GM21526 (cell line): ENCODE measurements at regions not wholly inside any gene's neighbourhood (a gene's known extent, or its start where the extent isn't known, plus 50 kb on each side); places are given as distances from the start of the nearest gene placed in this dataset.
"Not testable (repeated sequence)": the region's sequence is repeated elsewhere in the genome, so short reads cannot be mapped to it uniquely, and the experiment has no call there.

ENCODE experiments used
- ATAC-seq: cut with Tn5 transposase; IDR thresholded peaks from one replicate; pipeline ENCODE4 v1.9.1; 2021; ENCODE audit warnings: moderate library complexity; ENCODE audit not compliant: unreplicated experiment, low FRiP score

DNA sequence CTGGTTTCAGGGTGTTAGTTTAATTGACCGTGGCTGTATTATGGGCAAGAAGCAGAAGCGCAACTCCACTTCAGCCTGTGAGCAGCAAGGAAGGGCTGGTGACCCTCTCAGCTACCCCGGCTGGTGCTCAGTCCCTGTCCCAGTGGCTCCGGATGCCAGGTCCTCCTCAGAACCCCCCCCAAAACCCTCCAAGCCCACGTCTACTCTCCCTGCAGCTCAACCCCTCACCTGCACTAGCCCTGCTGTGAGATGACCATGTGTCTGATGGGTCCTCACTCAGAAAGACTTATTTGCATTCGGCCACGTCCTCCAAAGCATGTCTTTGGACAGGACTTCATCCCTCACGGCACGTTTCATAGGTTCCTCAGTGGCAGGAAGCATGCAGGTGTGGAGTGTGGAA, 119.7 kb upstream of the ALKAL2 start:
- no peak for ATAC-seq

DNA sequence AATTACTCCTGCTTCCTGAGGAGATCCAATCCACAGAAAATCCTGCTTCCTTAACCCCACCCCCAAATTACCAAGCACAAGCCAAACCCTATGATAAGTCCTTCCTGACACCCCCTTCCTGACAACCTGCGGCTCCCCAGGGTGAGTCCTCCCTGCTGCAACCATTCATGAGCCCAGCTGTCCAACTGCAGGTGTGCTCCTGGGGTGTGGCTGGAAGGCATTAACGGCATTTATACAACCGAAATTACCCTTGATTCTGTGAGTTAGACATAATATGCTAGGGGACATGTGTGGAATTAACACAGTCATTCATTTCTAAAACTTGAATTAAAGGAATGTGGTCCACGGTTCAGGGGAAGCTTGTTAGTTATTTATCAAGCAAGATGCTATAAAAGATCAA, 119.0 kb upstream of the ALKAL2 start:
- ATAC-seq: no peak

- ATAC-seq: no peak
Measured at GRCh38 chr2:406231-406630, 118.3 kb upstream of the ALKAL2 start.

DNA sequence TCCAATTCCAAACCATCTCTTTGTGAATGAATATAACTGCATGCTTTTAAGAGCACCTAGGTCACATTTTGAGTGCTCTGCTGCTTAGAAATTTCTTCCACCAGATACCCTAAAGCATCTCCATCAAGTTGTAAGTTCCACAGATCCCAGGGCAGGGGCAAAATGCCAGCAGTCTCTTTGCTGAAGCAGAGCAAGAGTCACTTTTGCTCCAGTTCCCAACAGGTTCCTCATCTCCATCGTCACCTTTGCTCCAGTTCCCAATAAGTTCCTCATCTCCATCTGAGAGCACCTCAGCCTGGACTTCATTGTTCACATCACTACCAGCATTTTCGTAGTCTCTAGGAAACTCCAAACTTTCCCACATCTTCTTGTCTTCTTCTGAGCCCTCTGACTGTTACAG, 116.7 kb upstream of the ALKAL2 start:
- ATAC-seq: no peak

- ATAC-seq: no peak
Measured at GRCh38 chr2:403682-404081, 115.8 kb upstream of the ALKAL2 start.

DNA sequence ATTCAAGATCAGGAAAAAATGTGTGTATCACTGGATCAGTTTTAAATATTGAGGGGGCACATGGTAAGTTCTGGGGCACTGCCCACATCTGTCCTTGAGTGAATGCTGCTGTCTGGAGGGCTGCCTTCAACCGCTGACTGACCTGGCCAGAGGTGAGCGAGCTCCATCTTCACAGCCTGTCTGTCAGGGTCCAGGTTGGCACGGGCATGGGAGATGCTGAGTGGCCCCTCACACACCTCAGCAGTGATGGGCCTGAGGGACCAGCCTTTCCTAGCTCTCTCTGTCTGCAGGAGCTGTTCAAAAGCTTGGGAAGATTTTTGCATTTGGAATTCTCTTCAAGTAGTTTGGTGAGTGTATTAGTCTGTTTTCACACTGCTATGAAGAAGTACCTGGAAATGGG, 114.8 kb upstream of the ALKAL2 start:
- ATAC-seq: no peak

- ATAC-seq: no peak
Measured at GRCh38 chr2:402206-402605, 114.3 kb upstream of the ALKAL2 start.

GRCh38 chr2:401019-401679, 113.3 kb upstream of the ALKAL2 start:
- no peak for ATAC-seq

DNA sequence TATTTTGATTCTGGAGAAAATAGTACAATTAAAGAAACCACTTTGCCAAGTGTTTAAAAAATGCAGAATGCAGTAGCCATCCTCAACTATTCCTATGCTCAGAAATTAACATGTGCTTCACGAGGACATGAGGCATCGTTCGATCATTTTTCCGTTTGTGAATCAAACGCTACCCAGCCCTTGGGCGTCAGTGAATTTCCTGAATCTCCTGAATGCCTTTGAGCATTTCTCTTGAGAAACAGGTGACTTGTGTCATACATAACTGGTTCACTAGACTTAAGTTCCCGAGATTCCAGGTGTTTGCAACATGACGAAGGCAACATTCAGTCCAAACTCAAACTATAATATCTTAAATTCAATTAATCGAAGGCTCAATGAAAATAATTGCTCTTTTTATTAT, 110.0 kb upstream of the ALKAL2 start:
- ATAC-seq: no peak

DNA sequence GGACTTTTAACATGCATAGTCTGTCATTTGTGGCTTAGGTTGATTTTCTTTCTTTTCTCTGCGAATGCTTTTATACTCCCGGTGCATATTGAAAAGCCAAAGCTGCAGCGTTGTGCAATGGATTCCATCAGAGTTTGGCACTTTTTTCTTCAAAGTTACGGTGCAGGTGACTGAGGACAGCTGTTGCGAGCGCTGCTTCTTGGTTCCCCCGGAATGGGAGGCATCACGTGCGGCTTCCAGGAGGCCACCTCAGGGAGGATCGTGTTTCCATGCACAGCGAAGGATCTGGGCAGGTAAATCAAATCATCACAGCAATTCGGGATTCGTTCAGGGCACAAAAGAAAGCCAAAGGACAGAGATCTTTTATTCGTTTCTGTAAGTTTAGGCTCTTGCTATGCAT, 109.6 kb upstream of the ALKAL2 start:
- ATAC-seq: no peak

DNA sequence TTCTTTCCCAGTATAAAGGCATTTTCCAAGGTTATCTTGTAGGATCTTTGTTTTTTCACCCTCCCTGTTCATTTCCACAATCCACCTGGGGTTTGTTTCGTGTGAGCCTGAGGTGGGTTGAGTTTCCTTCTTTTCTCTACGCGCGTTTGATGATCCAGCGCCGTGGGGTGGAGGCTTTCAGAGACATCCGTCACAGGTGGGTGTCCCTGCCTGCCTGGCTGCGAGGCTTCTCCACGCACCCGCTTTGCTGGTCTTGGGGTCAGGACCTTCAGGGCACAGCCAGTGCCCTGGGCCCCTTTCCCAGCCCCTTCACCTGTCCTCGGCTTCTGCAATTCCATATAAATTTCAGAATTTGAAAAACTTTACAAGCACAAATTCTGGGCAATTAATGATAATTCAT, 109.0 kb upstream of the ALKAL2 start:
- no peak for ATAC-seq

DNA sequence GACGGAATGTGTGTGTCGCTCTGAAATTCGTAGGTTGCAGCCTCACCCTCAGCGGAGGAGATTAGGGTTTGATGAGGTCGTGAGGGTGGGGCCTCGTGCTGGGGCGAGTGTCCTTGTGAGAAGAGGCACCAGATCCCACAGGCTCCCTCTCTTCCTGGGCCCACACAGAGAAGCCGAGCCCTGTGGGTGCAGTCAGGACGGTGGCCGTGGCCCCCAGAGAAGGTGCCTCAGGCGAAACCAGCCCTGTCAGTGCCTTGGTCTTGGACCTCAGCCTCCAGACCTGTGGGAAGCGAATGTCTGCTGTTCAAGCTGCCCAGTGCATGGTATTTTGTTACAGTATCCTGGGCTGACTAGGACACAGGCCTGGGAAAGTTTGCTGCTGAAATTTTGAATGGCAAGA, 108.0 kb upstream of the ALKAL2 start:
- ATAC-seq: no peak

DNA sequence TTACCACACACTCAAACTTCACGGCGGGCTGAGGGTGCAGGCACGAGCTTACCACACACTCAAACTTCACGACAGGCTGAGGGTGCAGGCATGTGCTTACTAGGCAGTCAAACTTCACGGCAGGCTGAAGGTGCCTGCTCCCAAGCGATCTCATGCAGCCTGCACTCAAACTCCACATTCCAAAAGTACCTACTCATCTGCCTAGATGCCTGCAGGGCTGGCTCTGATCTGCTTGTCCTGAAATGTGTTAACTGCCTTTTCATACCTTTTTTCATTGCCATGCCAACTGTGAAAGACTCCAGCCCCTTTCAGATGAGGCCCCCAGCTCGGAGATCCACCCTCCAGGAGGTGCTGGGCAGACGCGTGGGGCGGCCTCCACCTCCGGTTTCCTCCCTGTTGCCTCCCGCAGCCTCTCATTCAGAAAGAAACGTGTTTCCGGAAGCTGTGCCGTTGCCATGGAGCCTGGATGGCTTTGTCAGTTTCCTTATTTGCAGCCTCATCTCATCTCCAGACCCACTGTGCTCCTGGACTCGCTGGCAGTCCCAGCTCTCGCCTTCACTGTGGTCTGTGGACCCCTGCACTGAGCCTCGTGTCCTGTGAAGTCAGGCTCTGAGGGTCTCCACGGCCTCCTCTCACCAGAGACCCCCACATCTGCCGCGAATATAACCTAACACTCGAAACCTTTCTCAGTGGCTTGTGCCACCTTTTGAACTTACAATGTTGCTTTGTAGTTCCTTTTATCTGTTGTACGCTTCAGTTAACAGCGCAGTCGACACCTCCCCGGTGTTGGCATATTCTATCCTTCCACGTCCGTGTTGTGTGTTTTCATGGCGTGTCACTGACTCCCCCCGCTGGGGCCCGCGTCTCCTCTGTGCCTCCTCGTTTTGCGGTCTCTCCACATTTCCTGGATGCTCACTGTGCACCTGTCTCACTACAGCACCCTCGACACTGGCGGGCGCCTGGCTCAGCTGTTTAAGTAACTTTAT, 106.1 kb upstream of the ALKAL2 start:
- ATAC-seq: no peak

DNA sequence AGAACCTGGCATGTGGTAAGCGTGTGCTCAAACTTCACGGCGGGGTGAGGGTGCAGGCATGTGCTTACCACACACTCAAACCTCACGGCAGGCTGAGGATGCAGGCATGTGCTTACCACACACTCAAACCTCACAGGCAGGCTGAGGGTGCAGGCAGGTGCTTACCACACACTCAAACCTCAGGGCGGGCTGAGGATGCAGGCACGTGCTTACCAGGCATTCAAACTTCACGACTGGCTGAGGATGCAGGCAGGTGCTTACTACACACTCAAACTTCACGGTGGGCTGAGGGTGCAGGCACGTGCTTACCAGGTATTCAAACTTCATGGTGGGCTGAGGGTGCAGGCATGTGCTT, 105.0 kb upstream of the ALKAL2 start:
- no peak for ATAC-seq

DNA sequence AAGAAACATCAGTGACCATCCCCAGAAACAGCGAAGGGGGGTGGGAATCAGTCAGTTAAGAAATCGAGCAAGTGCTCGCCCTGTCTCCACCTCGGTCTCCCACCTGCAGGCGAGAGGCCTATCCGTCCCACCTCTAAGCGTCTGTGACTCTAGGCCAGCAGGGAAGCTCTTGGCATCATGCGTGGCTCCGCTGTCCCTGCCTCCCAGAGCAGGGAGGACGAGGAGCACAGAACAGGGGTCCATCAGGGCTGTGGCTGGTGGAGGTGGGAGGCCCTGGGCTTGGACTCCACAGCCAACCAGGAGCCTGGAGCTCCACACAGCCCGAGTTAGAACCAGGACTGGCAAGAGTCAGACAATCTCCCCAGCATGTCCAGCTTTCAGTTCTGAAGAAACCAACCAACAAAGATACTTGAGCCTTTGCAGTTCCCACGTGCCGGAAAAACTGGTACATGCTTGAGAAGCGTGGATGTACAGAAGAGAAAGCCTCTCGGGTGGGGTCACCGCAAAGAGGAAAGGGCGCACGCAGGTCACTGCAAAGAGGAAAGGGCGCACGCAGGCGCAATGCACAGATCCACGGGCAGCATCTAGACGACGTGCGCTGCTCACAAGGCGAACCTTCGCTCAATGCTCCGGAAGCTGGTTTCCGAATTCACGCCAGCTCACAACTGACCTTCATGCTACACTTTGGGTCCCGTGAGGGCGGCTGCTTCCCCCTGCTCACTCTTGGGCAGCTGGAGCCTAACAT, 104.5 kb upstream of the ALKAL2 start:
- no peak for ATAC-seq

- no peak for ATAC-seq
Measured at GRCh38 chr2:391696-392095, 103.8 kb upstream of the ALKAL2 start.

DNA sequence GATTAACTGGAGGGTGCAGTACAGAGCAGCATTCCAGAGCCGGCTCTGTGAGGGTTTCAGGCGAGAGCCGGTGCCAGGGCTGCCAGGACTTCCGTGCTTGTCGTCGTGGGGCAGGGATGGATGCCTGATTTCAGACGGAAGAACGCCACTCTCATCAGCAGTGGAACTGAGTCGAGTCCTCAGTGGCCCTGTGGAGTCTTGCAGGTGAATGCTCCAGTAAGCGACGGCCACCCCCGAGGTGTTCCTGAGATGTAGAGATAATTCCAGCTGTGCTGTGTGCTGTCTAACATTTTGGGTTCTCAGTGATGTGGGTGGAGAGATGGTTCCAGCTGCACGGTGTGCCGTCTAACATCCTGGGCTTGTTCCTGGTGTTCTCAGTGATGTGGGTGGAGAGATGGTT, 103.1 kb upstream of the ALKAL2 start:
- no peak for ATAC-seq

- not testable (repeated sequence) for ATAC-seq
Measured at GRCh38 chr2:389985-390384, 102.1 kb upstream of the ALKAL2 start.

DNA sequence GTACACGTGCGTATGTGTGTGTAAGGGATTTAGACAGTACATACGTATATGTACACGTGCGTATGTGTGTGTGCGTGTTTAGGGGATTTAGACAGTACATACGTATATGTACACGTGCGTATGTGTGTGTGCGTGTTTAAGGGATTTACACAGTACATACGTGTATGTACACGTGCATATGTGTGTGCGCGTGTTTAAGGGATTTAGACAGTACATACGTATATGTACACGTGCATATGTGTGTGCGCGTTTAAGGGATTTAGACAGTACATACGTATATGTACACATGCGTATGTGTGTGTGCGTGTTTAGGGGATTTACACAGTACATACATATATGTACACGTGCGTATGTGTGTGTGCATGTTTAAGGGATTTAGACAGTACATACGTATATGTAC, 100.9 kb upstream of the ALKAL2 start:
- ATAC-seq: not testable (repeated sequence)

- ATAC-seq: no peak
Measured at GRCh38 chr2:387980-388421, 100.1 kb upstream of the ALKAL2 start.

GRCh38 chr2:386406-387103, 98.7 kb upstream of the ALKAL2 start:
- ATAC-seq: no peak
